ENCODE measurements at regions not wholly inside any gene's neighbourhood (a gene's known extent, or its start where the extent isn't known, plus 50 kb on each side); places are given as distances from the start of the nearest gene placed in this dataset.

- no peak for TF ChIP-seq CTCF (IDR thresholded peaks at IDR 0.05; ENCODE audit: insufficient read depth, low read length, missing control alignments)
- H3K4me3 ChIP-seq (ENCODE audit: low read depth, low read length): no peak overlapping the region
- ChIA-PET CTCF (no interaction called here), POLR2A (no interaction called here)
- DNase-seq (ENCODE audit: low read depth, low spot score): no peak
Measured at GRCh38 chr7:49666764-49667163, 106.7 kb upstream of the VWC2 start.

GRCh38 chr7:49669285-49669684 is 104.2 kb upstream of the VWC2 start:
- no peak for TF ChIP-seq CTCF (IDR thresholded peaks at IDR 0.05; ENCODE audit: insufficient read depth, low read length, missing control alignments)
- ChIA-PET CTCF (no interaction called here), POLR2A (no interaction called here)
- H3K4me3 ChIP-seq (ENCODE audit: low read depth, low read length): no peak overlapping the region
- no peak for DNase-seq (ENCODE audit: low read depth, low spot score)

GRCh38 chr7:49669692-49670260 is 103.7 kb upstream of the VWC2 start:
- ChIA-PET POLR2A (no interaction called here), CTCF (no interaction called here)
- TF ChIP-seq CTCF (IDR thresholded peaks at IDR 0.05; ENCODE audit: insufficient read depth, low read length, missing control alignments): no peak
- DNase-seq (ENCODE audit: low read depth, low spot score): no peak
- no peak overlapping the region for H3K4me3 ChIP-seq (ENCODE audit: low read depth, low read length)

- no peak for TF ChIP-seq CTCF (IDR thresholded peaks at IDR 0.05; ENCODE audit: insufficient read depth, low read length, missing control alignments)
- CTCF ChIA-PET: no interaction called here
- no peak for DNase-seq (ENCODE audit: low read depth, low spot score)
- no peak overlapping the region for H3K4me3 ChIP-seq (ENCODE audit: low read depth, low read length)
- POLR2A ChIA-PET: no interaction called here
Measured at GRCh38 chr7:49670991-49671390, 102.4 kb upstream of the VWC2 start.

- no peak overlapping the region for H3K4me3 ChIP-seq (ENCODE audit: low read depth, low read length)
- DNase-seq (ENCODE audit: low read depth, low spot score): no peak
- ChIA-PET POLR2A (interaction anchor here (0.6 kb wide), 1 partner anchor 21 kb away, joined by 3 read pairs; no protein-coding TSS in a partner anchor), CTCF (no interaction called here)
- no peak for TF ChIP-seq CTCF (IDR thresholded peaks at IDR 0.05; ENCODE audit: insufficient read depth, low read length, missing control alignments)
Measured at GRCh38 chr7:49692516-49692915, 80.9 kb upstream of the VWC2 start.

- ChIA-PET CTCF (no interaction called here), POLR2A (interaction anchor here (0.6 kb wide), 1 partner anchor 545 kb away, joined by 3 read pairs; no protein-coding TSS in a partner anchor)
- no peak for DNase-seq (ENCODE audit: low read depth, low spot score)
- TF ChIP-seq CTCF (IDR thresholded peaks at IDR 0.05; ENCODE audit: insufficient read depth, low read length, missing control alignments): no peak
- no peak overlapping the region for H3K4me3 ChIP-seq (ENCODE audit: low read depth, low read length)
Measured at GRCh38 chr7:49695971-49696370, 77.5 kb upstream of the VWC2 start.
